ENCODE measurements at regions not wholly inside any gene's neighbourhood (a gene's known extent, or its start where the extent isn't known, plus 50 kb on each side); places are given as distances from the start of the nearest gene placed in this dataset.

DNA sequence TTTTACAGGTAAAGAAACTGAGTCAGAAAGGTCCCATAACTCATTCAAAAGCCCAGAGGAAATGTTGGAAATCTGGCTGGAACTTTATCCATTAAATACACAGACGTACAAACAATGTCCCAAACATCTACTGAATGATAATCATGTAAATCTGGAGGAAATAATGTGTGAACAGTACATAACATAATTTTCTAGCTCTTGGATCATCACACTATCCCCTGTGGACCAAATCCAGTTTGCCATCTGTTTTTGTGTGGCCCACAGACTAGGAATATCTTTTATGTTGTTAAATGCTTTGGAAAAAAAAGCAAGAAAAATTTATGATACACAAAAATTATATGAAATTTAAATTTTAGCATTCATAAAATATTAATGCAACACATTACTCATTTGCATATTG lies 389.9 kb upstream of the SOX9 start:
- TF ChIP-seq, protein P1, sequence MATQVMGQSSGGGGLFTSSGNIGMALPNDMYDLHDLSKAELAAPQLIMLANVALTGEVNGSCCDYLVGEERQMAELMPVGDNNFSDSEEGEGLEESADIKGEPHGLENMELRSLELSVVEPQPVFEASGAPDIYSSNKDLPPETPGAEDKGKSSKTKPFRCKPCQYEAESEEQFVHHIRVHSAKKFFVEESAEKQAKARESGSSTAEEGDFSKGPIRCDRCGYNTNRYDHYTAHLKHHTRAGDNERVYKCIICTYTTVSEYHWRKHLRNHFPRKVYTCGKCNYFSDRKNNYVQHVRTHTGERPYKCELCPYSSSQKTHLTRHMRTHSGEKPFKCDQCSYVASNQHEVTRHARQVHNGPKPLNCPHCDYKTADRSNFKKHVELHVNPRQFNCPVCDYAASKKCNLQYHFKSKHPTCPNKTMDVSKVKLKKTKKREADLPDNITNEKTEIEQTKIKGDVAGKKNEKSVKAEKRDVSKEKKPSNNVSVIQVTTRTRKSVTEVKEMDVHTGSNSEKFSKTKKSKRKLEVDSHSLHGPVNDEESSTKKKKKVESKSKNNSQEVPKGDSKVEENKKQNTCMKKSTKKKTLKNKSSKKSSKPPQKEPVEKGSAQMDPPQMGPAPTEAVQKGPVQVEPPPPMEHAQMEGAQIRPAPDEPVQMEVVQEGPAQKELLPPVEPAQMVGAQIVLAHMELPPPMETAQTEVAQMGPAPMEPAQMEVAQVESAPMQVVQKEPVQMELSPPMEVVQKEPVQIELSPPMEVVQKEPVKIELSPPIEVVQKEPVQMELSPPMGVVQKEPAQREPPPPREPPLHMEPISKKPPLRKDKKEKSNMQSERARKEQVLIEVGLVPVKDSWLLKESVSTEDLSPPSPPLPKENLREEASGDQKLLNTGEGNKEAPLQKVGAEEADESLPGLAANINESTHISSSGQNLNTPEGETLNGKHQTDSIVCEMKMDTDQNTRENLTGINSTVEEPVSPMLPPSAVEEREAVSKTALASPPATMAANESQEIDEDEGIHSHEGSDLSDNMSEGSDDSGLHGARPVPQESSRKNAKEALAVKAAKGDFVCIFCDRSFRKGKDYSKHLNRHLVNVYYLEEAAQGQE (IDR thresholded peaks at IDR 0.05; ENCODE audit: insufficient read depth in 1 of 2, low read depth in 2 of 2, low read length in 1 of 2): no peak
- TF ChIP-seq, protein P2, sequence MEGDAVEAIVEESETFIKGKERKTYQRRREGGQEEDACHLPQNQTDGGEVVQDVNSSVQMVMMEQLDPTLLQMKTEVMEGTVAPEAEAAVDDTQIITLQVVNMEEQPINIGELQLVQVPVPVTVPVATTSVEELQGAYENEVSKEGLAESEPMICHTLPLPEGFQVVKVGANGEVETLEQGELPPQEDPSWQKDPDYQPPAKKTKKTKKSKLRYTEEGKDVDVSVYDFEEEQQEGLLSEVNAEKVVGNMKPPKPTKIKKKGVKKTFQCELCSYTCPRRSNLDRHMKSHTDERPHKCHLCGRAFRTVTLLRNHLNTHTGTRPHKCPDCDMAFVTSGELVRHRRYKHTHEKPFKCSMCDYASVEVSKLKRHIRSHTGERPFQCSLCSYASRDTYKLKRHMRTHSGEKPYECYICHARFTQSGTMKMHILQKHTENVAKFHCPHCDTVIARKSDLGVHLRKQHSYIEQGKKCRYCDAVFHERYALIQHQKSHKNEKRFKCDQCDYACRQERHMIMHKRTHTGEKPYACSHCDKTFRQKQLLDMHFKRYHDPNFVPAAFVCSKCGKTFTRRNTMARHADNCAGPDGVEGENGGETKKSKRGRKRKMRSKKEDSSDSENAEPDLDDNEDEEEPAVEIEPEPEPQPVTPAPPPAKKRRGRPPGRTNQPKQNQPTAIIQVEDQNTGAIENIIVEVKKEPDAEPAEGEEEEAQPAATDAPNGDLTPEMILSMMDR (IDR thresholded peaks at IDR 0.05): no peak
- TF ChIP-seq POLR2AphosphoS5 (IDR thresholded peaks at IDR 0.05; ENCODE audit: low read depth, low read length): no peak

Measured in Panc1 (cell line).